Activated T-cell treated with anti-CD3 and anti-CD28 coated beads, Interleukin-2, amount 50 U/mL, for 4 hours (primary cell): ENCODE measurements at regions not wholly inside any gene's neighbourhood (a gene's known extent, or its start where the extent isn't known, plus 50 kb on each side); places are given as distances from the start of the nearest gene placed in this dataset.
A peak's percentile ranks its signal among the peaks of the same experiment; 100 is the strongest.
"Not testable (repeated sequence)": the region's sequence is repeated elsewhere in the genome, so short reads cannot be mapped to it uniquely, and the experiment has no call there.

Source experiments
- ATAC-seq, 2 donors: fragments of 200-7000 bp; cut with Tn5 transposase; one replicate each; pipeline ENCODE4 v1.10.0; 2021
- DNase-seq: peaks from one replicate; pipeline ENCODE4 v3.0.0-alpha.2; 2020
- H3K27me3 Mint-ChIP-seq: one replicate; pipeline ENCODE4 v1.8.0; 2021; ENCODE audit warnings: low read depth, mixed read lengths
- H3K36me3 Mint-ChIP-seq: one replicate; pipeline ENCODE4 v1.8.0; 2022; ENCODE audit warnings: mixed read lengths; ENCODE audit not compliant: insufficient read depth
- H3K4me1 Mint-ChIP-seq: one replicate; pipeline ENCODE4 v1.8.0; 2021; ENCODE audit warnings: low read depth, mixed read lengths
- H3K4me3 Mint-ChIP-seq: one replicate; pipeline ENCODE4 v1.8.0; 2021; ENCODE audit warnings: mild to moderate bottlenecking, moderate library complexity, mixed read lengths
- H3K9me3 Mint-ChIP-seq: one replicate; pipeline ENCODE4 v1.8.0; 2021; ENCODE audit warnings: mixed read lengths

- H3K36me3 Mint-ChIP-seq, H3K27me3 Mint-ChIP-seq, DNase-seq, H3K4me3 Mint-ChIP-seq, H3K9me3 Mint-ChIP-seq, ATAC-seq, H3K4me1 Mint-ChIP-seq: not testable (repeated sequence)
Observed at GRCh38 chr15:20284891-20285535, 256.6 kb downstream of the GOLGA6L6 start.

DNA sequence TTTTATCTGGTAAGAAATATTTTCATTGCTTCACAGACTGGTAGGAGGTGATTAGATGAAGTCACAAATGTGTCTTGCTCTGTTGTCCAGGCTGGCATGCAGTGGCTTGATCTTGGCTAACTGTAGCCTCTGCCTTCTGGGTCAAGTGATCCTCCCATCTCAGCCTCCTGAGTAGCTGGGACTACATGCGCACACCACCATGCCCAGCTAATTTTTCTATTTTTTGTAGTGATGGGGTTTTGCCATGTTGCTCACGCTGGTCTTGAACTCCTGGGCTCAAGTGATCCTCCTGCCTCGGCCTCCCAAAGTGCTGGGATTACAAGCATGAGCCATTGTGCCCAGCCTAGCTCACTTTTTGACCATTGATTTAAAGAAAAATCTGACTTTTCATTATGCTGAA lies 257.9 kb downstream of the GOLGA6L6 start:
- not testable (repeated sequence) for ATAC-seq, H3K4me3 Mint-ChIP-seq, H3K9me3 Mint-ChIP-seq, H3K4me1 Mint-ChIP-seq, H3K27me3 Mint-ChIP-seq, DNase-seq, H3K36me3 Mint-ChIP-seq

GRCh38 chr15:20282491-20282943 lies 259.1 kb downstream of the GOLGA6L6 start:
- not testable (repeated sequence) for H3K27me3 Mint-ChIP-seq, H3K4me1 Mint-ChIP-seq, H3K36me3 Mint-ChIP-seq, H3K9me3 Mint-ChIP-seq, DNase-seq, H3K4me3 Mint-ChIP-seq
- peak in 1 of 2 donors; percentile 13 for ATAC-seq

DNA sequence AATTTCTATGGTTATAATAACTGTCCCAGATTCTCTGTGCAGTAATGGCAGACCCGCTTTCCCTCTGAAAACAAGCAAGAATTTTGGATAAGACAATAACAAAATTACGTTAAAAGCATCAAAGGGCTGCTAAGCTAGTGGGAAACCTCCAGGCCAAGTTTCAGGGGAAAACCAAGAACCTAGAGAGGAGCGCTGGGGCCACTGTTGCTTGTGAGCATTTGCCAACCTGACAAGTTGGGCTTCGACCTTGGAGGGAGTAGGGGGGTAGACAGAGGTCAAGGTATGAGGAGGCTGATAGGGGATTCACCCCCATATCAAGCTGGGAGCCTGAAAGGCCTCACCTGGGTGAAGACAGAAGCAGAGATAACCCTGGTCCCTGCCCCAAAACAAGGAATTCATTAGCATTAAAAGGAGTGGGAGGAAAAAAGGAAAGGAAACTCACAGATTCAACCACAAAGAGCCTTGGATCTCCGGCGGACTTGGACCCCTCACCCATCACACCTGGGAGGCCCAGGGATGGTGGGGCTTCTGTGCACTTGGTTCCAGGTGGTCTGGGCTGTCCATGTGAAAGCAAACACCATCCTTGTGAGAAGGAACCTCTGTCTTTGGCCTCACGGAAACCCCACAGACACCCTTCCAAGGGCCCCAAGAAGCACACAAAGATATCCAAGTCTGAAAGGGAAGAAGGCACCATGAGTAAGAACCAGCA lies 259.9 kb downstream of the GOLGA6L6 start:
- not testable (repeated sequence) for ATAC-seq, H3K27me3 Mint-ChIP-seq, H3K4me1 Mint-ChIP-seq, H3K9me3 Mint-ChIP-seq, H3K36me3 Mint-ChIP-seq, H3K4me3 Mint-ChIP-seq, DNase-seq

DNA sequence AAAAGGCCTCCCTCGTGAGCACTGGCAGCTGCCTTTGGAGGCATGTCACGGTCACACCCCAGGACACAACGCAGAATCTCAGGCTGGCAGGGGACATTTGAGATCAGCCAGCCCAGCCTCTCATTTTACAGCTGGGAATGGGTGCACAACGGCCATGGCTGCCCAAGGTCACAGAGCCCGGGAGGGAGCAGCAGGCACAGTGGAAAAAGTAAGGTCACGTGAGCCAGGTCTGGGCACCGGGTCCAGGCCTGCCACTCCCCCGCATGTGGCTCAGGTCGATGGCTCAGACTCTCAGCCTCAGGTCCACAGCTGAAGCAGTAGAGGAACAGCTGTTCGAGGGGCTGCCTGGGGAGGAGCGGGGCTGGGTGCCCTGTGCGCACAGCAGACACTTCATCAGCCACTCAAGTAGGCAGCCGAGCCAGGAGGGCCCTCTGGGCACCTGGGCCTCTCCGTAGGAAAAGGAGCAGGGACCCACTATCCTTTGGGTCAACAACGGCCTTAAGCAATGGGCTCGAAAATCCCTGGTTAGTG lies 260.6 kb downstream of the GOLGA6L6 start:
- no peaks in the 10 kb centered on the region for H3K36me3 Mint-ChIP-seq
- peak in 1 of 2 donors; percentile 17 for ATAC-seq
- H3K4me3 Mint-ChIP-seq, result no peak overlapping the region
- no peaks in the 10 kb centered on the region for H3K4me1 Mint-ChIP-seq
- no peaks in the 10 kb centered on the region for H3K27me3 Mint-ChIP-seq
- no peaks in the 10 kb centered on the region for H3K9me3 Mint-ChIP-seq
- DNase-seq, result no peak

- H3K4me3 Mint-ChIP-seq, DNase-seq, H3K36me3 Mint-ChIP-seq, H3K9me3 Mint-ChIP-seq, ATAC-seq, H3K27me3 Mint-ChIP-seq, H3K4me1 Mint-ChIP-seq: not testable (repeated sequence)
Observed at GRCh38 chr15:20280141-20280932, 261.3 kb downstream of the GOLGA6L6 start.

- H3K9me3 Mint-ChIP-seq, H3K4me3 Mint-ChIP-seq, DNase-seq, H3K4me1 Mint-ChIP-seq, H3K27me3 Mint-ChIP-seq, H3K36me3 Mint-ChIP-seq, ATAC-seq: not testable (repeated sequence)
Observed at GRCh38 chr15:20279056-20279455, 262.5 kb downstream of the GOLGA6L6 start.

GRCh38 chr15:20278376-20278775 lies 263.2 kb downstream of the GOLGA6L6 start:
- DNase-seq, H3K4me3 Mint-ChIP-seq, H3K36me3 Mint-ChIP-seq, H3K27me3 Mint-ChIP-seq, ATAC-seq, H3K4me1 Mint-ChIP-seq, H3K9me3 Mint-ChIP-seq: not testable (repeated sequence)

- H3K9me3 Mint-ChIP-seq, ATAC-seq, DNase-seq, H3K36me3 Mint-ChIP-seq, H3K4me3 Mint-ChIP-seq, H3K4me1 Mint-ChIP-seq, H3K27me3 Mint-ChIP-seq: not testable (repeated sequence)
Observed at GRCh38 chr15:20277451-20277850, 264.1 kb downstream of the GOLGA6L6 start.

DNA sequence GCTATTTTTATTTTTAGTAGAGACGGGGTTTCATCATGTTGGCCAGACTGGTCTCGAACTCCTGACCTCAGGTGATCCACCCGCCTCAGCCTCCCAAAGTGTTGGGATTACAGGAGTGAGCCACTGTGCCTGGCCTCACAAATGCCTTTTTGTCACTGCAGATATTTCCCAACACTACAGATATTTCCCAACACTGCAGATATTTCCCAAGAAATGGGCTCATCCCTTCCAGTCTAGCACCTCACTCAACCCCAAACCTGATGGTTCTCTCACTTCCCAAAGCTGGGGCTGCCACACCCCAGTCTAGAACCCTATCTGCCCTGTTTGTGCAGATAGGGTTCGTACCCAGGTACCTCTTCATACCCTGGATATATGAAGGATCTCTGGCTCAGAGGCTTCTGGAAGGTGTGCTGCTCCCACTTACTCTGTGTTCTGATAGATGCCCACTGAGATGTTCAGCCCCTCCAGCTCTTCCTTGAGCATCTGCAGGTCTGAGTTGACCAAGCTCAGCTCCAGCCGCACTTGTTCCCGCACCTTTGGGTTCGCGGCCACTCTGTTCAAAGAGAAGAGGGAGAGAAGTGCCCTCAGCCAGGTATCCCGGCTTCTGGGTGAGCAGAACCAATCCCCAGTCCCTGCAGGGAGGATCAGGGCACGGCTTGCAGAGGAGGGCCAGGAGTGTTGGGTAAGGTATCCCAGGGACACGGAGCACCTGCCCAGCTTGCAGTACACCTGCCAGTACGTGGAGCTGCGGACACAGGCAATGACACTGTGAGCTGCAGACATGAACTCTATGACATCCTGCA lies 265.1 kb downstream of the GOLGA6L6 start:
- not testable (repeated sequence) for H3K27me3 Mint-ChIP-seq, H3K9me3 Mint-ChIP-seq, DNase-seq, H3K4me1 Mint-ChIP-seq, ATAC-seq, H3K4me3 Mint-ChIP-seq, H3K36me3 Mint-ChIP-seq

GRCh38 chr15:20275373-20275967 lies 266.1 kb downstream of the GOLGA6L6 start:
- DNase-seq, H3K36me3 Mint-ChIP-seq, H3K9me3 Mint-ChIP-seq, H3K27me3 Mint-ChIP-seq, H3K4me3 Mint-ChIP-seq, H3K4me1 Mint-ChIP-seq, ATAC-seq: not testable (repeated sequence)

DNA sequence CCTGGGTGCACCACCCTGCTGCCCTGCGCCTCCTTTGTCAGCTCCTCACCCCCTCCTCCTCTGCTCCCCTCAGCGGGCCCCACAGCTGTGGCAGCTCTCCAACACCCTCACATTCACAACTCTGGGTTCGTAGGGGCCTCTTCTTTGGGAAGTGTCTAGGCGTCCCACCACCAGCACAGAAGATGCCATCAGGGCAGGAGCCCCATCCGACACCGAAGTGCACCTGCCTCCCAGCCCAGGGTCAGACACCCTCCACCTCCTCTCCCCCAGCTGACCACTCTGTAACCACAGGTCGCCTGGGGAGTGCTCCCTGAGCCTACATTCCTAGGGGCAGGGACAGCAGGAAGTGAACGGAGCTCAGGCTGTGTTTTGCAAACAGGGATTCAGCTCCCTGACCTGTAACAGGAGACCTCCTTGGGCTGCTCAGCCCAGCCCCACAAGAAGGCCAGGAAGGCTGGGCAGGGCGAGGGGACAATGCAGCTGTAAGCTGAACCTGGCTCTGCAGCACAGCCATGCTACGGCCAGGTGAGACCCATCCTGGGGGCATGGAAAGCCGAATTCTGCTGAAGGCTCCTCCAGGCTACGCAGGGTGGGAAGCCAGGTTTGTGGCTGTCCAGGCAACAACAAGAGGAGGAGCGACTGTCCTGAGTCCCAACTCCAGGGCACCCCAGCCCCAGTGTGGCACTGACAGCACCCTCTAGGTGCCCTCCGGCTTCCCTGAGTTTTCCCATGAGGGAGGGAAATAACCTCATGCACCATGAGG lies 269.0 kb downstream of the GOLGA6L6 start:
- Mint-ChIP-seq H3K4me3 (no peak overlapping the region), H3K27me3 (no peaks in the 10 kb centered on the region), H3K4me1 (no peaks in the 10 kb centered on the region), H3K36me3 (no peaks in the 10 kb centered on the region), H3K9me3 (no peaks in the 10 kb centered on the region)
- ATAC-seq (no peak), DNase-seq (no peak)

DNA sequence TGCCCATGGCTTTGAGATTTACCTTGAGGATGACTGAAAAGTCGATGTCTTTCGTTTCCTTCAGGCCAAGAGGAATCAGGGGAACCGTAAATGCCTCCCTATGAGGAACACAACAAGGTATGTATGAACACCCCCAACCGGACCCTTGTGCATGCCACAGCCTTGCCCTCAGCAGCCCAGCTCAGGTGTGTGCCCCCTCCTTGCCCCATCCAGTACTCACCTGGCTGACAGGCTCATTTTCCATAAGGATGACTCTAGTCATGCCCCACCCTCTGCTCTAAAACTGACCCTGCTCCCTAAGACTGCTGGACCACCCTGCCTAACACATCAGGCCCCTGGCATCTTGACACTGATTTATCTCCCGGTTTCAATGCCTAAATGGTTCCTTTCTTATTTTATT lies 270.0 kb downstream of the GOLGA6L6 start:
- no peaks in the 10 kb centered on the region for H3K36me3 Mint-ChIP-seq
- no peaks in the 10 kb centered on the region for H3K4me1 Mint-ChIP-seq
- H3K9me3 Mint-ChIP-seq, result no peaks in the 10 kb centered on the region
- ATAC-seq (no peak), DNase-seq (no peak)
- H3K4me3 Mint-ChIP-seq, result no peak overlapping the region
- no peaks in the 10 kb centered on the region for H3K27me3 Mint-ChIP-seq
